Heart right ventricle (tissue), 16 donors: ENCODE measurements at regions not wholly inside any gene's neighbourhood (a gene's known extent, or its start where the extent isn't known, plus 50 kb on each side); places are given as distances from the start of the nearest gene placed in this dataset.

Experiments used
- ATAC-seq, 8 donors: fragments of 200-7000 bp; cut with Tn5 transposase; one replicate each; pipeline ENCODE4 v1.9.1; 2020; ENCODE audit warnings: mild to moderate bottlenecking in 8 of 8, moderate library complexity in 8 of 8, moderate number of reproducible peaks in 1 of 8
- DNase-seq, 2 donors: peaks; one replicate each; pipeline ENCODE4 v3.0.0-alpha.2; 2020
- H3K27ac ChIP-seq, 10 donors: fragments of 200-600 bp; sonication (generic) in 2 of 10; one replicate each; pipeline versions ENCODE4 v1.5.0 to v1.8.0; 2020 to 2022; ENCODE audit warnings: mild to moderate bottlenecking in 3 of 10
- H3K27me3 ChIP-seq, 7 donors: fragments of 200-600 bp; one replicate each; pipeline ENCODE4 v1.8.0; 2021 to 2022; ENCODE audit warnings: mild to moderate bottlenecking in 2 of 7
- H3K36me3 ChIP-seq, 9 donors: fragments of 200-600 bp; sonication (generic) in 1 of 9; one replicate each; pipeline versions ENCODE4 v1.5.0 to v1.8.0; 2020 to 2022; ENCODE audit warnings: mild to moderate bottlenecking in 2 of 9
- H3K4me1 ChIP-seq, 9 donors: fragments of 200-600 bp; sonication (generic) in 1 of 9; one replicate each; pipeline versions ENCODE4 v1.5.0 to v1.8.0; 2020 to 2022; ENCODE audit warnings: mild to moderate bottlenecking in 4 of 9
- H3K4me3 ChIP-seq, 10 donors: fragments of 200-600 bp; sonication (generic) in 2 of 10; one replicate each; pipeline versions ENCODE4 v1.5.0 to v1.8.0; 2020 to 2022; ENCODE audit warnings: mild to moderate bottlenecking in 7 of 10, moderate library complexity in 2 of 10
- H3K9me3 ChIP-seq, 11 donors: fragments of 200-600 bp in 10 of 11; sonication (generic) in 2 of 11; one replicate each; pipeline versions ENCODE4 v1.5.0 to v1.8.0; 2013 to 2022; ENCODE audit warnings: mild to moderate bottlenecking in 2 of 11, control low read depth in 1 of 11, moderate library complexity in 1 of 11
- CTCF ChIP-seq, 9 donors: fragments of 200-600 bp; sonication (generic) in 2 of 9; IDR thresholded peaks; one replicate each; pipeline versions ENCODE4 v1.5.0 to v1.8.0; 2021 to 2022; ENCODE audit warnings: antibody characterized with exemption in 9 of 9, mild to moderate bottlenecking in 5 of 9, moderate library complexity in 1 of 9
- WGBS, 2 donors: extraction: QIAGEN DNeasy Blood & Tissue Kit; methylation state at CpG; one replicate each; pipeline ENCODE4 v1.1.7; 2013; ENCODE audit warnings: inconsistent platforms in 1 of 2; 5-methylcytosine and 5-hydroxymethylcytosine counted together
- intact Hi-C, 10 donors: fragments of 100-400 bp; cut with DNase I; formaldehyde crosslinking; loops; one replicate each; pipeline versions ENCODE4 v1.11.1 to v1.14.2; 2022
- donor health status: Arrhythmogenic right ventricular cardiomyopathy.
- donor health status: ischemic (EF 13 %, LVEDD 7.1; RV severe dilation, severe dysfunction).
- donor health status: healthy with polysubstance abuse.
- donor health status: DM: no; HTN: yes; CAD: no.
- donor health status: DM: no; HTN: no; CAD: no.
- donor health status: ischemic (EF 25% LVEDD 6.9; RV normal size, moderate dysfunction).
- donor health status: ischemic (EF 25% LVEDD 5.7; RV mildly dilated, moderate dysfunction).
- donor health status: healthy.
- donor health status: DM: yes; HTN: yes; CAD: no.
- donor health status: Ischemic cardiomyopathy.
- donor health status: ischemic (EF 35%, LVEDD 5.7; RV mildly dilated, moderate dysfunction).
- donor health status: nonischemic (EF 11% LVEDD 7.7; RV severe dilation, severe dysfunction).
- donor health status: DM: yes; HTN: yes; CAD: no.
- donor health status: PGD.
- donor health status: ischemic (EF 29% LVEDD 5.4; RV normal size, mild dysfunction).
- donor health status: nonischemic (EF 23%, LVEDD 6.1; RV moderate dilation, normal function).

- no peak for DNase-seq
- WGBS, 2 donors, result 83 to 88% methylated on average over 2 of the region's 2 CpGs
- no peak overlapping the region for H3K4me3 ChIP-seq
- intact Hi-C loops, result no loop called here
- H3K4me1 ChIP-seq, result no peaks in the 10 kb centered on the region
- ATAC-seq, result no peak
- H3K27me3 ChIP-seq, result peaks cover 0 to 6% (median 0%) of the 10 kb centered on the region in 7 donors
- no peak overlapping the region for H3K27ac ChIP-seq
- H3K9me3 ChIP-seq, result no peaks in the 10 kb centered on the region
- H3K36me3 ChIP-seq, result no peaks in the 10 kb centered on the region
- TF ChIP-seq CTCF (IDR thresholded peaks at IDR 0.05), result no peak
Observed at GRCh38 chr2:22897428-22897827, 487.6 kb upstream of the KLHL29 start.

- H3K36me3 ChIP-seq, result no peaks in the 10 kb centered on the region
- H3K27me3 ChIP-seq, result peaks cover 0 to 7% (median 0%) of the 10 kb centered on the region in 7 donors
- WGBS, 2 donors, result 90 to 91% methylated on average over 2 of the region's 2 CpGs
- H3K27ac ChIP-seq, result no peak overlapping the region
- H3K4me3 ChIP-seq, result no peak overlapping the region
- intact Hi-C loops, result loop anchor here in 2 of 10 donors (10.0 kb wide), 2 partner anchors 444 to 454 kb away; no protein-coding TSS in a partner anchor
- H3K4me1 ChIP-seq, result no peaks in the 10 kb centered on the region
- H3K9me3 ChIP-seq, result no peaks in the 10 kb centered on the region
- no peak for DNase-seq
- no peak for TF ChIP-seq CTCF (IDR thresholded peaks at IDR 0.05)
- ATAC-seq, result no peak
Observed at GRCh38 chr2:22900674-22901073, 484.3 kb upstream of the KLHL29 start.

GRCh38 chr2:22901471-22902179 is 483.4 kb upstream of the KLHL29 start:
- Histone ChIP-seq H3K36me3 (no peaks in the 10 kb centered on the region), H3K27ac (no peak overlapping the region), H3K4me3 (no peak overlapping the region), H3K27me3 (peaks cover 0 to 7% (median 0%) of the 10 kb centered on the region in 7 donors), H3K9me3 (no peaks in the 10 kb centered on the region), H3K4me1 (no peaks in the 10 kb centered on the region)
- intact Hi-C loops, result loop anchor here in 2 of 10 donors (10.0 kb wide), 2 partner anchors 443 to 453 kb away; no protein-coding TSS in a partner anchor
- 76 to 79% methylated on average over 9 of the region's 9 CpGs for WGBS, 2 donors
- TF ChIP-seq CTCF (IDR thresholded peaks at IDR 0.05), result no peak
- no peak for DNase-seq
- ATAC-seq, result no peak

GRCh38 chr2:22902180-22902550 is 482.8 kb upstream of the KLHL29 start:
- H3K27ac ChIP-seq, result no peak overlapping the region
- no peaks in the 10 kb centered on the region for H3K36me3 ChIP-seq
- no peak for TF ChIP-seq CTCF (IDR thresholded peaks at IDR 0.05)
- intact Hi-C loops, result loop anchor here in 2 of 10 donors (10.0 kb wide), 2 partner anchors 443 to 453 kb away; no protein-coding TSS in a partner anchor
- WGBS, 2 donors, result 59 to 62% methylated on average over 5 of the region's 5 CpGs
- ATAC-seq (no peak), DNase-seq (no peak)
- H3K9me3 ChIP-seq, result no peaks in the 10 kb centered on the region
- H3K4me1 ChIP-seq, result no peaks in the 10 kb centered on the region
- H3K27me3 ChIP-seq, result peaks cover 0 to 7% (median 0%) of the 10 kb centered on the region in 7 donors
- H3K4me3 ChIP-seq, result no peak overlapping the region
